Hepatocyte (in vitro differentiated cells): ENCODE measurements at regions not wholly inside any gene's neighbourhood (a gene's known extent, or its start where the extent isn't known, plus 50 kb on each side); places are given as distances from the start of the nearest gene placed in this dataset.

Source experiments
- DNase-seq: peaks from one replicate; pipeline ENCODE4 v3.0.0-alpha.2; 2016; ENCODE audit warnings: low spot score
- H2AFZ ChIP-seq: fragments of 200-600 bp; sonication (generic); 2 replicates; pipeline ENCODE4 v1.6.0; 2016; ENCODE audit warnings: antibody characterized with exemption, mild to moderate bottlenecking
- H3K27ac ChIP-seq: fragments of 200-600 bp; sonication (generic); 2 replicates; pipeline ENCODE4 v1.5.1; 2016; ENCODE audit warnings: mild to moderate bottlenecking
- H3K27me3 ChIP-seq: fragments of 200-600 bp; sonication (generic); 2 replicates; pipeline ENCODE4 v1.6.1; 2016
- H3K36me3 ChIP-seq: fragments of 200-600 bp; sonication (generic); replicated peaks from 2 replicates; pipeline ENCODE4 v1.5.1; 2016; ENCODE audit warnings: low read depth; ENCODE audit not compliant: insufficient read depth
- H3K4me1 ChIP-seq: fragments of 200-600 bp; sonication (generic); 2 replicates; pipeline ENCODE4 v1.5.1; 2016; ENCODE audit warnings: mild to moderate bottlenecking, moderate library complexity; ENCODE audit not compliant: insufficient read depth
- H3K4me2 ChIP-seq: fragments of 200-600 bp; sonication (generic); 2 replicates; pipeline ENCODE4 v1.6.0; 2016
- H3K4me3 ChIP-seq: fragments of 200-600 bp; sonication (generic); 2 replicates; pipeline ENCODE4 v1.5.1; 2016; ENCODE audit warnings: mild to moderate bottlenecking
- H3K79me2 ChIP-seq: fragments of 200-600 bp; sonication (generic); 2 replicates; pipeline ENCODE4 v1.6.0; 2017; ENCODE audit warnings: mild to moderate bottlenecking
- H3K9me2 ChIP-seq: fragments of 200-600 bp; sonication (generic); replicated peaks from 2 replicates; pipeline ENCODE4 v1.6.0; 2017; ENCODE audit warnings: mild to moderate bottlenecking; ENCODE audit not compliant: insufficient read depth
- H3K9me3 ChIP-seq: fragments of 200-600 bp; sonication (generic); 2 replicates; pipeline ENCODE4 v1.5.1; 2016; ENCODE audit warnings: low read depth, mild to moderate bottlenecking
- H4K20me1 ChIP-seq: fragments of 200-600 bp; sonication (generic); 2 replicates; pipeline ENCODE4 v1.6.0; 2016; ENCODE audit warnings: mild to moderate bottlenecking; ENCODE audit not compliant: insufficient read depth, poor library complexity, severe bottlenecking
- EZH2 ChIP-seq: fragments of 200-600 bp; sonication (generic); IDR thresholded peaks from 2 replicates; pipeline ENCODE4 v1.6.1; 2016; ENCODE audit warnings: antibody characterized with exemption, mild to moderate bottlenecking, borderline replicate concordance
- EZH2phosphoT487 ChIP-seq: fragments of 200-600 bp; sonication (generic); IDR thresholded peaks from one replicate; pipeline ENCODE4 v1.6.1; 2018; ENCODE audit warnings: antibody characterized with exemption, mild to moderate bottlenecking, low read depth, moderate library complexity; ENCODE audit not compliant: unreplicated experiment, severe bottlenecking
- WGBS: methylation state at CpG from one replicate; pipeline ENCODE4 v1.1.6; 2016; ENCODE audit warnings: low lambda C conversion rate; ENCODE audit errors: missing lambda C conversion rate; 5-methylcytosine and 5-hydroxymethylcytosine counted together
- TF ChIP-seq, protein P1 (sequence below): fragments of 200-600 bp; sonication (generic); IDR thresholded peaks from 2 replicates; pipeline ENCODE4 v1.5.1; 2016; ENCODE audit warnings: antibody characterized with exemption, mild to moderate bottlenecking; ENCODE audit not compliant: poor library complexity

DNA sequence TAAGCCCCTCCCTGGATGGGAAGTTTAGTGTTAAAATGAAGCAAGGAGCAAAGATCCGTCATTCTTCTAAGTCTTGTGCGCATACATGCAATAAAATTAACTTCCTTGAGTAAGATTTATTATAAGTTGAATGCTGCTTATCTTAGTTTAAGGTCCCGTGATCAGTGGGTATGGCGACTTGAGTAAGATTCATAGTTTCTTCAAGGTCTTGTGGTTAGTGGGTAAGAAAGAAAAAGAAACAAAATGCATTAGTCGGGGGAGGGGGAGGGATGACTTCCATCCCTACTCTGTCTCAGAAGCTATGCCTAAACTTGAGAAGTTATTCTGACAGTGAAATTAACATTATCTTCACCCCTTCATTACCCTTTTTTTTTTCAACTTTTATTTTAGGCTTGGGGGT, 127.3 kb upstream of the MAGEB16 start:
- no peak for DNase-seq

DNA sequence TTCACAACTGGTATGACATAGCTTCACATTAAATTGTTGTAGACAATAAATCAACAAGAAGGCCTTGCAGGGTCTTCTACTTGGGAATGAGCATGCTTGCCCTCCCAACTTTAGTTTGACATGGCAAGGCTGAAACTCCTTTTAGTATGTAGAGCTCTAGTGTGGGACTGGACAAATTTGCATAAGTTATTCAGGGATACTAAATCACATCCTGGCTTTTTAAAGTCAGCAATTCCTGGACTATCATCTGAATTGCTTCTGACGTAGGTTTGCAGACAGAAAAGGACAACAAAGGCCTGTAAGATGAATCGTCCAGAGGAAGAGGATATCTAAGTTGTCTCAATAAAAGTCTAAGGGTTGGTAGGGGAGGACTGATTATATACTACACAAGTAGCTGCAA, 123.0 kb upstream of the MAGEB16 start:
- no peaks in the 10 kb centered on the region for H3K9me2 ChIP-seq
- DNase-seq, result no peak
- no peak overlapping the region for H3K4me3 ChIP-seq
- no peak overlapping the region for H2AFZ ChIP-seq
- 66% methylated on average over 2 of the region's 2 CpGs for WGBS
- H3K36me3 ChIP-seq, result no peaks in the 10 kb centered on the region
- no peaks in the 10 kb centered on the region for H3K4me1 ChIP-seq
- TF ChIP-seq EZH2 (no peak), EZH2phosphoT487 (no peak)
- TF ChIP-seq, protein P1, sequence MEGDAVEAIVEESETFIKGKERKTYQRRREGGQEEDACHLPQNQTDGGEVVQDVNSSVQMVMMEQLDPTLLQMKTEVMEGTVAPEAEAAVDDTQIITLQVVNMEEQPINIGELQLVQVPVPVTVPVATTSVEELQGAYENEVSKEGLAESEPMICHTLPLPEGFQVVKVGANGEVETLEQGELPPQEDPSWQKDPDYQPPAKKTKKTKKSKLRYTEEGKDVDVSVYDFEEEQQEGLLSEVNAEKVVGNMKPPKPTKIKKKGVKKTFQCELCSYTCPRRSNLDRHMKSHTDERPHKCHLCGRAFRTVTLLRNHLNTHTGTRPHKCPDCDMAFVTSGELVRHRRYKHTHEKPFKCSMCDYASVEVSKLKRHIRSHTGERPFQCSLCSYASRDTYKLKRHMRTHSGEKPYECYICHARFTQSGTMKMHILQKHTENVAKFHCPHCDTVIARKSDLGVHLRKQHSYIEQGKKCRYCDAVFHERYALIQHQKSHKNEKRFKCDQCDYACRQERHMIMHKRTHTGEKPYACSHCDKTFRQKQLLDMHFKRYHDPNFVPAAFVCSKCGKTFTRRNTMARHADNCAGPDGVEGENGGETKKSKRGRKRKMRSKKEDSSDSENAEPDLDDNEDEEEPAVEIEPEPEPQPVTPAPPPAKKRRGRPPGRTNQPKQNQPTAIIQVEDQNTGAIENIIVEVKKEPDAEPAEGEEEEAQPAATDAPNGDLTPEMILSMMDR, result no peak
- no peaks in the 10 kb centered on the region for H3K79me2 ChIP-seq
- H4K20me1 ChIP-seq, result no peaks in the 10 kb centered on the region
- H3K9me3 ChIP-seq, result no peaks in the 10 kb centered on the region
- no peak overlapping the region for H3K27ac ChIP-seq
- H3K27me3 ChIP-seq, result no peaks in the 10 kb centered on the region
- H3K4me2 ChIP-seq, result no peak overlapping the region

More for the DNA sequence above, 127.3 kb upstream of the MAGEB16 start:
- H3K9me2 ChIP-seq, result no peaks in the 10 kb centered on the region
- H4K20me1 ChIP-seq, result no peaks in the 10 kb centered on the region
- no peak overlapping the region for H3K4me2 ChIP-seq
- H3K27ac ChIP-seq, result no peak overlapping the region
- no peaks in the 10 kb centered on the region for H3K36me3 ChIP-seq
- H3K4me1 ChIP-seq, result no peaks in the 10 kb centered on the region
- WGBS, result 88% methylated on average over 5 of the region's 5 CpGs
- H3K9me3 ChIP-seq, result no peaks in the 10 kb centered on the region
- no peaks in the 10 kb centered on the region for H3K79me2 ChIP-seq
- H3K27me3 ChIP-seq, result no peaks in the 10 kb centered on the region
- TF ChIP-seq, protein P1, result no peak
- TF ChIP-seq EZH2, result no peak
- TF ChIP-seq EZH2phosphoT487, result no peak
- H2AFZ ChIP-seq, result no peak overlapping the region
- no peak overlapping the region for H3K4me3 ChIP-seq

DNA sequence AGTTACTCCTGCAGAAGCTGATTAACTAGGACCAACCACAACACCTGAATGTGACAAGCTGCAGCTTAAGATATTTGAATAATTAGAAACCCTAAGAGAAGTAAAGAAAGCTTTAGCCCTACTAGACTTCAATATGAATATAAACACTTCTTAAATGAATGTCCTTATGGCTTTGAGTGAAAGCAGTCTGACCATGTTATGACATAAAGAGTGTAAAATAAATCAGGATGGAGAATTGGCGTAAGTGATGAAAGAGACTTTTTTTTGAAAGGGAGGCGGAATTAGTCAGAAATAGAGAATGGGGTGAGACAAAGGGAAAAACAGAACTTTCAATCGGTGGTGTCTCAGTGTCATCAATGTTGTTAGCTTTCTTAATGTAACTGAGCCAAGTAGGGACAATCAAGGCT, 117.2 kb upstream of the MAGEB16 start:
- H3K36me3 ChIP-seq, result no peaks in the 10 kb centered on the region
- H3K27me3 ChIP-seq, result no peaks in the 10 kb centered on the region
- DNase-seq, result no peak
- H3K9me2 ChIP-seq, result no peaks in the 10 kb centered on the region
- H3K4me1 ChIP-seq, result no peaks in the 10 kb centered on the region
- H3K79me2 ChIP-seq, result no peaks in the 10 kb centered on the region
- no peak overlapping the region for H3K4me3 ChIP-seq
- no peak overlapping the region for H3K4me2 ChIP-seq
- WGBS, result 88% methylated on average over 3 of the region's 3 CpGs
- no peaks in the 10 kb centered on the region for H4K20me1 ChIP-seq
- no peaks in the 10 kb centered on the region for H3K9me3 ChIP-seq
- H3K27ac ChIP-seq, result no peak overlapping the region
- no peak overlapping the region for H2AFZ ChIP-seq
- TF ChIP-seq EZH2phosphoT487 (no peak), EZH2 (no peak)
- TF ChIP-seq, protein P1, result no peak

DNA sequence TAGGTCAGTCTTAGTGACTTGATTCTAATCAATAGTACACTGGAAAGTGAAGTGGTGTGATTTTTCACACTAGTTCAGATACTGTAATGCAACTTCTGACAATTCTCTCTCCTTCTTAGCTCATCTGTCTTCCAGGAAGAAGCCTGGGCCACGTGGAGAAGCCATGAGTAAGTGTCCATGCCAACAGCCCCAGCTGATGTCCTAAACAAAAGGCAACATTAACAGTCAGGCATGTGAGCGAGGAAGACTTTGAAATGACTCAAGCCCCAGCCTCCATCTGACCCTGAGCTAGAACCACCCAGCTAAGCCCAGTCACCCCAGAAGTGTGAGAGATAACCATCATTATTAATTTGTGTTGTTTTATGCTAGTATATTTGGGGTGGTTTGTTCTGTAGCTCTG, 115.7 kb upstream of the MAGEB16 start:
- Histone ChIP-seq H3K4me2 (no peak overlapping the region), H3K27me3 (no peaks in the 10 kb centered on the region), H3K9me2 (no peaks in the 10 kb centered on the region), H3K27ac (no peak overlapping the region), H3K4me1 (no peaks in the 10 kb centered on the region), H4K20me1 (no peaks in the 10 kb centered on the region), H3K79me2 (no peaks in the 10 kb centered on the region), H2AFZ (no peak overlapping the region), H3K36me3 (no peaks in the 10 kb centered on the region), H3K9me3 (no peaks in the 10 kb centered on the region), H3K4me3 (no peak overlapping the region)
- DNase-seq, result no peak
- TF ChIP-seq, protein P1, result no peak
- no peak for TF ChIP-seq EZH2phosphoT487
- TF ChIP-seq EZH2, result no peak
- 55% methylated on average over 2 of the region's 2 CpGs for WGBS
